ENCODE measurements at regions not wholly inside any gene's neighbourhood (a gene's known extent, or its start where the extent isn't known, plus 50 kb on each side); places are given as distances from the start of the nearest gene placed in this dataset.
"Not testable (repeated sequence)": the region's sequence is repeated elsewhere in the genome, so short reads cannot be mapped to it uniquely, and the experiment has no call there.

- Histone ChIP-seq H3K4me1 (ENCODE audit: control insufficient read depth, insufficient read depth, low read length) (no peaks in the 10 kb centered on the region), H3K27ac (ENCODE audit: low read length) (no peak overlapping the region), H3K27me3 (ENCODE audit: control insufficient read depth, insufficient read depth) (no peaks in the 10 kb centered on the region), H3K9me3 (ENCODE audit: control insufficient read depth, low read length) (no peaks in the 10 kb centered on the region), H3K4me3 (ENCODE audit: low read length) (no peak overlapping the region)
- WGBS, result 92% methylated on average over 2 of the region's 2 CpGs
- ATAC-seq (no peak), DNase-seq (no peak)
- intact Hi-C loops (cut with DNase I), result no loop called here
These were observed 729.8 kb downstream of the KCNT2 start for GRCh38 chr1:195878478-195878877.

GRCh38 chr1:195876792-195877191 is 731.4 kb downstream of the KCNT2 start:
- H3K4me3 ChIP-seq (ENCODE audit: low read length), result no peak overlapping the region
- intact Hi-C loops (cut with DNase I), result no loop called here
- ATAC-seq, result no peak
- no peak for DNase-seq
- H3K27ac ChIP-seq (ENCODE audit: low read length), result no peak overlapping the region
- H3K9me3 ChIP-seq (ENCODE audit: control insufficient read depth, low read length), result no peaks in the 10 kb centered on the region
- WGBS, result 72% methylated on average over 4 of the region's 4 CpGs
- no peaks in the 10 kb centered on the region for H3K27me3 ChIP-seq (ENCODE audit: control insufficient read depth, insufficient read depth)
- H3K4me1 ChIP-seq (ENCODE audit: control insufficient read depth, insufficient read depth, low read length), result no peaks in the 10 kb centered on the region

- Histone ChIP-seq H3K27me3 (ENCODE audit: control insufficient read depth, insufficient read depth) (no peaks in the 10 kb centered on the region), H3K4me3 (ENCODE audit: low read length) (no peak overlapping the region), H3K9me3 (ENCODE audit: control insufficient read depth, low read length) (no peaks in the 10 kb centered on the region), H3K4me1 (ENCODE audit: control insufficient read depth, insufficient read depth, low read length) (no peaks in the 10 kb centered on the region), H3K27ac (ENCODE audit: low read length) (no peak overlapping the region)
- 75% methylated on average over 3 of the region's 3 CpGs for WGBS
- DNase-seq (no peak), ATAC-seq (no peak)
- intact Hi-C loops (cut with DNase I), result no loop called here
These were observed 735.9 kb downstream of the KCNT2 start for GRCh38 chr1:195872376-195872775.

GRCh38 chr1:195867638-195868037 is 740.6 kb downstream of the KCNT2 start:
- no peaks in the 10 kb centered on the region for H3K27me3 ChIP-seq (ENCODE audit: control insufficient read depth, insufficient read depth)
- ATAC-seq, result no peak
- no peak for DNase-seq
- intact Hi-C loops (cut with DNase I), result no loop called here
- H3K9me3 ChIP-seq (ENCODE audit: control insufficient read depth, low read length), result no peaks in the 10 kb centered on the region
- H3K27ac ChIP-seq (ENCODE audit: low read length), result no peak overlapping the region
- no peak overlapping the region for H3K4me3 ChIP-seq (ENCODE audit: low read length)
- no peaks in the 10 kb centered on the region for H3K4me1 ChIP-seq (ENCODE audit: control insufficient read depth, insufficient read depth, low read length)

GRCh38 chr1:195866781-195867222 is 741.4 kb downstream of the KCNT2 start:
- Histone ChIP-seq H3K27ac (ENCODE audit: low read length) (no peak overlapping the region), H3K27me3 (ENCODE audit: control insufficient read depth, insufficient read depth) (no peaks in the 10 kb centered on the region), H3K9me3 (ENCODE audit: control insufficient read depth, low read length) (no peaks in the 10 kb centered on the region), H3K4me3 (ENCODE audit: low read length) (no peak overlapping the region), H3K4me1 (ENCODE audit: control insufficient read depth, insufficient read depth, low read length) (no peaks in the 10 kb centered on the region)
- no peak for ATAC-seq
- no peak for DNase-seq
- intact Hi-C loops (cut with DNase I), result no loop called here
- WGBS, result 73% methylated on average over 1 of the region's 1 CpG

- DNase-seq (no peak), ATAC-seq (no peak)
- no peak overlapping the region for H3K27ac ChIP-seq (ENCODE audit: low read length)
- no peaks in the 10 kb centered on the region for H3K4me1 ChIP-seq (ENCODE audit: control insufficient read depth, insufficient read depth, low read length)
- WGBS, result 58% methylated on average over 6 of the region's 6 CpGs
- H3K9me3 ChIP-seq (ENCODE audit: control insufficient read depth, low read length), result no peaks in the 10 kb centered on the region
- intact Hi-C loops (cut with DNase I), result no loop called here
- H3K4me3 ChIP-seq (ENCODE audit: low read length), result no peak overlapping the region
- H3K27me3 ChIP-seq (ENCODE audit: control insufficient read depth, insufficient read depth), result no peaks in the 10 kb centered on the region
These were observed 742.0 kb downstream of the KCNT2 start for GRCh38 chr1:195866091-195866780.

- no peak for ATAC-seq
- intact Hi-C loops (cut with DNase I), result no loop called here
These were observed 756.4 kb downstream of the KCNT2 start for GRCh38 chr1:195851804-195852203.

GRCh38 chr1:195851016-195851601 is 757.1 kb downstream of the KCNT2 start:
- 59% methylated on average over 5 of the region's 5 CpGs for WGBS

More at GRCh38 chr1:195851804-195852203, 756.4 kb downstream of the KCNT2 start:
- Histone ChIP-seq H3K4me3 (ENCODE audit: low read length) (no peak overlapping the region), H3K27ac (ENCODE audit: low read length) (no peak overlapping the region), H3K4me1 (ENCODE audit: control insufficient read depth, insufficient read depth, low read length) (no peaks in the 10 kb centered on the region), H3K9me3 (ENCODE audit: control insufficient read depth, low read length) (no peaks in the 10 kb centered on the region), H3K27me3 (ENCODE audit: control insufficient read depth, insufficient read depth) (no peaks in the 10 kb centered on the region)
- WGBS, result 78% methylated on average over 2 of the region's 2 CpGs
- no peak for DNase-seq

GRCh38 chr1:195849180-195849579 is 759.1 kb downstream of the KCNT2 start:
- Histone ChIP-seq H3K27ac (ENCODE audit: low read length) (no peak overlapping the region), H3K4me3 (ENCODE audit: low read length) (no peak overlapping the region), H3K27me3 (ENCODE audit: control insufficient read depth, insufficient read depth) (no peaks in the 10 kb centered on the region), H3K9me3 (ENCODE audit: control insufficient read depth, low read length) (no peaks in the 10 kb centered on the region), H3K4me1 (ENCODE audit: control insufficient read depth, insufficient read depth, low read length) (no peaks in the 10 kb centered on the region)
- no peak for ATAC-seq
- WGBS, result 38% methylated on average over 1 of the region's 1 CpG
- intact Hi-C loops (cut with DNase I), result no loop called here
- DNase-seq, result no peak

More at GRCh38 chr1:195851016-195851601, 757.1 kb downstream of the KCNT2 start:
- H3K9me3 ChIP-seq (ENCODE audit: control insufficient read depth, low read length), result no peaks in the 10 kb centered on the region
- no peak for DNase-seq
- ATAC-seq, result no peak
- H3K27me3 ChIP-seq (ENCODE audit: control insufficient read depth, insufficient read depth), result no peaks in the 10 kb centered on the region
- no peak overlapping the region for H3K4me3 ChIP-seq (ENCODE audit: low read length)
- no peaks in the 10 kb centered on the region for H3K4me1 ChIP-seq (ENCODE audit: control insufficient read depth, insufficient read depth, low read length)
- intact Hi-C loops (cut with DNase I), result no loop called here
- H3K27ac ChIP-seq (ENCODE audit: low read length), result no peak overlapping the region

GRCh38 chr1:195847957-195848875 is 760.0 kb downstream of the KCNT2 start:
- H3K4me1 ChIP-seq (ENCODE audit: control insufficient read depth, insufficient read depth, low read length); H3K4me3 ChIP-seq (ENCODE audit: low read length); H3K9me3 ChIP-seq (ENCODE audit: control insufficient read depth, low read length); intact Hi-C loops (cut with DNase I); ATAC-seq; H3K27ac ChIP-seq (ENCODE audit: low read length); DNase-seq; H3K27me3 ChIP-seq (ENCODE audit: control insufficient read depth, insufficient read depth): not testable (repeated sequence)
- 50% methylated on average over 19 of the region's 19 CpGs for WGBS

GRCh38 chr1:195831789-195832188 is 776.5 kb downstream of the KCNT2 start:
- intact Hi-C loops (cut with DNase I), result no loop called here
- DNase-seq (no peak), ATAC-seq (no peak)
- Histone ChIP-seq H3K27ac (ENCODE audit: low read length) (no peak overlapping the region), H3K4me3 (ENCODE audit: low read length) (no peak overlapping the region), H3K9me3 (ENCODE audit: control insufficient read depth, low read length) (no peaks in the 10 kb centered on the region), H3K27me3 (ENCODE audit: control insufficient read depth, insufficient read depth) (no peaks in the 10 kb centered on the region), H3K4me1 (ENCODE audit: control insufficient read depth, insufficient read depth, low read length) (no peaks in the 10 kb centered on the region)
- 84% methylated on average over 4 of the region's 4 CpGs for WGBS
